Caco-2 (cell line): ENCODE measurements at regions not wholly inside any gene's neighbourhood (a gene's known extent, or its start where the extent isn't known, plus 50 kb on each side); places are given as distances from the start of the nearest gene placed in this dataset.

Source experiments
- BruUV-seq: library from RNA; stranded (reverse); fragments of 400-500 nt; replicated peaks from 2 replicates; lab custom pipeline; 2021; lab: Mats Ljungman, UMichigan
- CTCF ChIA-PET: fragments of 300-600 bp; sonication (Branson Sonifier 250); formaldehyde crosslinking; loops from one replicate; lab custom pipeline; 2022; ENCODE audit warnings: antibody characterized with exemption; lab: Charles Lee
- POLR2A ChIA-PET: fragments of 300-600 bp; sonication (Branson Sonifier 250); formaldehyde crosslinking; loops from one replicate; lab custom pipeline; 2022; ENCODE audit warnings: antibody characterized with exemption; lab: Charles Lee
- DNase-seq, 2 experiments: peaks; one replicate each; pipeline versions ENCODE4 v3.0.0 to v3.0.0-alpha.2; 2020 to 2022
- H3K27me3 ChIP-seq: replicated peaks from 2 replicates; pipeline ENCODE4 v1.6.0; 2011; ENCODE audit warnings: low read length; ENCODE audit not compliant: control insufficient read depth, insufficient read depth
- H3K36me3 ChIP-seq: 2 replicates; pipeline ENCODE4 v1.5.1; 2011; ENCODE audit warnings: low read length; ENCODE audit not compliant: control insufficient read depth, insufficient read depth
- H3K4me1 ChIP-seq: fragments of 250-450 bp; sonication (Bioruptor Pico); 2 replicates; pipeline ENCODE4 v1.5.1; 2020; ENCODE audit warnings: mild to moderate bottlenecking
- H3K4me3 ChIP-seq: 2 replicates; pipeline ENCODE4 v1.5.1; 2011; ENCODE audit warnings: low read depth, mild to moderate bottlenecking, control low read depth, low read length
- H3K9me3 ChIP-seq: fragments of 250-450 bp; sonication (Bioruptor Pico); 2 replicates; pipeline ENCODE4 v1.5.1; 2020; ENCODE audit warnings: mild to moderate bottlenecking, moderate library complexity
- H3K27ac Mint-ChIP-seq: one replicate; pipeline ENCODE4 v1.8.0; 2022; ENCODE audit warnings: mixed read lengths; ENCODE audit not compliant: unreplicated experiment
- H3K27me3 Mint-ChIP-seq: one replicate; pipeline ENCODE4 v1.8.0; 2022; ENCODE audit warnings: mixed read lengths; ENCODE audit not compliant: insufficient read depth, unreplicated experiment
- H3K36me3 Mint-ChIP-seq: one replicate; pipeline ENCODE4 v1.8.0; 2022; ENCODE audit warnings: mild to moderate bottlenecking, mixed read lengths; ENCODE audit not compliant: insufficient read depth, unreplicated experiment
- H3K4me1 Mint-ChIP-seq: one replicate; pipeline ENCODE4 v1.8.0; 2022; ENCODE audit warnings: low read depth, mixed read lengths; ENCODE audit not compliant: unreplicated experiment
- H3K4me3 Mint-ChIP-seq: one replicate; pipeline ENCODE4 v1.8.0; 2022; ENCODE audit warnings: mild to moderate bottlenecking, moderate library complexity, mixed read lengths; ENCODE audit not compliant: unreplicated experiment
- H3K9me3 Mint-ChIP-seq: one replicate; pipeline ENCODE4 v1.8.0; 2022; ENCODE audit warnings: mixed read lengths; ENCODE audit not compliant: unreplicated experiment
- intact Hi-C: fragments of 100-400 bp; cut with micrococcal nuclease; formaldehyde crosslinking; loops from one replicate; pipeline ENCODE4 v1.10.0; 2022; ENCODE audit not compliant: unreplicated experiment
- TF ChIP-seq, protein P1 (sequence below), 2 experiments: fragments of 200-600 bp in 1 of 2; IDR thresholded peaks; 1 replicate in 1 of 2; 2 replicates in 1 of 2; pipeline versions ENCODE4 v1.5.1 to v1.8.0; 2011 to 2022; ENCODE audit warnings: antibody characterized with exemption in 1 of 2, control low read depth in 1 of 2, inconsistent platforms in 1 of 2, low read depth in 1 of 2, low read length in 1 of 2, mild to moderate bottlenecking in 1 of 2, moderate library complexity in 1 of 2; ENCODE audit not compliant: insufficient read depth in 1 of 2, severe bottlenecking in 1 of 2, unreplicated experiment in 1 of 2

DNA sequence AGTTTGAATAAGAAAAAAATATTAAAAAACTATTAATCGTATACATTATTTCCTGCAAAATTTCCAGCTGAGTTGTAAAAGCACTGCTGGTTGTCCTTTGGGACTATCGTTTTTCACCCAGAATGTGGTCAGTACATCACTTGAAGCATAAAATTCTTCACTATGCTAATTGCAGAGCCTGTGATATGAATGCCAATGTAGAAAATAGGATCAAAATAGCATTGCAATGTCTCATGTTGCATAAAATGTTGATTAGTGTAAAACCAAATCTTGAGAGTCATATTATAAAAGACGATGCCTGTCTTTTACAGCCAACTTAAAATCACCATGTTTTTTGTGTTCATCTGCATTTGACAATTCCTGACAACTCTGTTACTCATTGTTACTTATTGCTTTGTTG, 207.7 kb downstream of the MMUT start:
- Mint-ChIP-seq H3K4me3 (no peak overlapping the region), H3K27ac (no peak overlapping the region), H3K4me1 (no peaks in the 10 kb centered on the region), H3K9me3 (no peaks in the 10 kb centered on the region), H3K27me3 (no peaks in the 10 kb centered on the region), H3K36me3 (no peaks in the 10 kb centered on the region)
- POLR2A ChIA-PET, result no interaction called here
- intact Hi-C loops, result no loop called here
- H3K36me3 ChIP-seq, result no peaks in the 10 kb centered on the region
- no peak overlapping the region for H3K4me3 ChIP-seq
- no peaks in the 10 kb centered on the region for H3K9me3 ChIP-seq
- no peaks in the 10 kb centered on the region for H3K4me1 ChIP-seq
- no TSS peak for BruUV-seq
- DNase-seq, result no peak
- CTCF ChIA-PET, result no interaction called here
- H3K27me3 ChIP-seq, result no peaks in the 10 kb centered on the region
- TF ChIP-seq, protein P1, sequence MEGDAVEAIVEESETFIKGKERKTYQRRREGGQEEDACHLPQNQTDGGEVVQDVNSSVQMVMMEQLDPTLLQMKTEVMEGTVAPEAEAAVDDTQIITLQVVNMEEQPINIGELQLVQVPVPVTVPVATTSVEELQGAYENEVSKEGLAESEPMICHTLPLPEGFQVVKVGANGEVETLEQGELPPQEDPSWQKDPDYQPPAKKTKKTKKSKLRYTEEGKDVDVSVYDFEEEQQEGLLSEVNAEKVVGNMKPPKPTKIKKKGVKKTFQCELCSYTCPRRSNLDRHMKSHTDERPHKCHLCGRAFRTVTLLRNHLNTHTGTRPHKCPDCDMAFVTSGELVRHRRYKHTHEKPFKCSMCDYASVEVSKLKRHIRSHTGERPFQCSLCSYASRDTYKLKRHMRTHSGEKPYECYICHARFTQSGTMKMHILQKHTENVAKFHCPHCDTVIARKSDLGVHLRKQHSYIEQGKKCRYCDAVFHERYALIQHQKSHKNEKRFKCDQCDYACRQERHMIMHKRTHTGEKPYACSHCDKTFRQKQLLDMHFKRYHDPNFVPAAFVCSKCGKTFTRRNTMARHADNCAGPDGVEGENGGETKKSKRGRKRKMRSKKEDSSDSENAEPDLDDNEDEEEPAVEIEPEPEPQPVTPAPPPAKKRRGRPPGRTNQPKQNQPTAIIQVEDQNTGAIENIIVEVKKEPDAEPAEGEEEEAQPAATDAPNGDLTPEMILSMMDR (IDR thresholded peaks at IDR 0.05; ENCODE audit: insufficient read depth in 1 of 2, low read depth in 1 of 2, low read length in 1 of 2, severe bottlenecking in 1 of 2, unreplicated experiment in 1 of 2), result no peak

DNA sequence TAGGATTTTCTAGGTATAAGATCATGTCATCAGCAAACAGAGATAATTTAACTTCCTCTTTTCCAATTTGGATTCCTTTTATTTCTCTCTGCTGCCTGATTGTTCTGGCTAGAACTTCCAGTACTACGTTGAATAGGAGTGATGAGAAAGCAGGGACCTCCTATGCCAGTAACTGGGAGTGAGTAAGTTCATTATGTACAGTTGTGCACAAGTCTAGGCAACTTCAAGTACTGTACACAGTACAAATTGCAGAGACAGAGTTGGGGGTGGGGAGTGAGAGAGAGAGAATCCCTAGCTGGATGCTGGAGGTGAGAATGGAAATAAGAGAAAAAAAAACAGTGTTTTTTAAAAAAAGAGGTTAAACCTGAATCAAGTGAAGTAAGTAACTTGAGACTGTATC, 210.2 kb downstream of the MMUT start:
- Histone ChIP-seq H3K4me3 (no peak overlapping the region), H3K9me3 (no peaks in the 10 kb centered on the region), H3K4me1 (no peaks in the 10 kb centered on the region), H3K36me3 (no peaks in the 10 kb centered on the region), H3K27me3 (no peaks in the 10 kb centered on the region)
- H3K4me1 Mint-ChIP-seq, result no peaks in the 10 kb centered on the region
- no peak for DNase-seq
- no peaks in the 10 kb centered on the region for H3K36me3 Mint-ChIP-seq
- no peaks in the 10 kb centered on the region for H3K9me3 Mint-ChIP-seq
- intact Hi-C loops, result no loop called here
- ChIA-PET CTCF (no interaction called here), POLR2A (no interaction called here)
- TF ChIP-seq, protein P1 (IDR thresholded peaks at IDR 0.05; ENCODE audit: insufficient read depth in 1 of 2, low read depth in 1 of 2, low read length in 1 of 2, severe bottlenecking in 1 of 2, unreplicated experiment in 1 of 2), result no peak
- H3K27me3 Mint-ChIP-seq, result no peaks in the 10 kb centered on the region
- BruUV-seq, result no TSS peak
- no peak overlapping the region for H3K27ac Mint-ChIP-seq
- no peak overlapping the region for H3K4me3 Mint-ChIP-seq

DNA sequence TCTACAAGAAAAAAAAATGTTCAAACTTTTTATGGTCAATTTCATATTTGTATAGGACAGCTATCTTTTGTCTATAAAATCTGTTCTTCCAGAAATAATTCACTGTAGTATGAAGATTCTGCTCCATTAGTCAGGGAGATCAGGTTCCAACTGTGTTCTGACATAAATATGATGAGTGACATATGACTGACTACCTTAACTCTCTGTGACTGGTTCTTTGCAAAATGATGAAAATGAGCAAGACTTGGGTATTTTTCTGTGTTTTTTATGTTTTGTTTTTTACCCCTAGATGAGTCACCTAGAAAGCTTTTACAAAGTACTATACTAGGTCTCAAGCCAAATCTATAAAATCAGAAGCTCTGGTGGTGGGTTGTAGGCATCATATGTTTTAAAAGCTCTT, 229.6 kb downstream of the MMUT start:
- no peak for DNase-seq
- TF ChIP-seq, protein P1 (IDR thresholded peaks at IDR 0.05; ENCODE audit: insufficient read depth in 1 of 2, low read depth in 1 of 2, low read length in 1 of 2, severe bottlenecking in 1 of 2, unreplicated experiment in 1 of 2), result no peak
- H3K27me3 Mint-ChIP-seq, result no peaks in the 10 kb centered on the region
- no peak overlapping the region for H3K4me3 ChIP-seq
- no TSS peak for BruUV-seq
- H3K36me3 Mint-ChIP-seq, result no peaks in the 10 kb centered on the region
- no peaks in the 10 kb centered on the region for H3K27me3 ChIP-seq
- H3K9me3 ChIP-seq, result no peaks in the 10 kb centered on the region
- CTCF ChIA-PET, result no interaction called here
- POLR2A ChIA-PET, result no interaction called here
- no peaks in the 10 kb centered on the region for H3K4me1 Mint-ChIP-seq
- no peaks in the 10 kb centered on the region for H3K9me3 Mint-ChIP-seq
- H3K36me3 ChIP-seq, result no peaks in the 10 kb centered on the region
- no peak overlapping the region for H3K27ac Mint-ChIP-seq
- no peaks in the 10 kb centered on the region for H3K4me1 ChIP-seq
- intact Hi-C loops, result no loop called here
- no peak overlapping the region for H3K4me3 Mint-ChIP-seq
